WTC11 (cell line): ENCODE measurements at regions not wholly inside any gene's neighbourhood (a gene's known extent, or its start where the extent isn't known, plus 50 kb on each side); places are given as distances from the start of the nearest gene placed in this dataset.
A peak's percentile ranks its signal among the peaks of the same experiment; 100 is the strongest.

Experiments used
- ATAC-seq: fragments of 200-7000 bp; cut with Tn5 transposase; 2 replicates; pipeline ENCODE4 v1.10.0; 2021; ENCODE audit warnings: mild to moderate bottlenecking, moderate library complexity
- CTCF ChIA-PET: fragments of 300-600 bp; sonication (Branson Sonifier 250); formaldehyde crosslinking; loops from one replicate; lab custom pipeline; 2021; ENCODE audit warnings: antibody characterized with exemption; lab: Charles Lee
- POLR2A ChIA-PET: fragments of 350-600 bp; sonication (Branson Sonifier 250); formaldehyde crosslinking; loops from one replicate; lab custom pipeline; 2021; ENCODE audit warnings: antibody characterized with exemption; lab: Charles Lee
- DNase-seq: peaks from one replicate; pipeline ENCODE4 v3.0.0; 2021; ENCODE audit warnings: low spot score
- H3K27ac Mint-ChIP-seq: 2 replicates; pipeline ENCODE4 v1.8.0; 2021; ENCODE audit warnings: mixed read lengths
- H3K27me3 Mint-ChIP-seq: 2 replicates; pipeline ENCODE4 v1.8.0; 2021; ENCODE audit warnings: low read depth, mild to moderate bottlenecking, moderate library complexity, mixed read lengths
- H3K36me3 Mint-ChIP-seq: 2 replicates; pipeline ENCODE4 v1.8.0; 2021; ENCODE audit warnings: mixed read lengths
- H3K4me1 Mint-ChIP-seq: 2 replicates; pipeline ENCODE4 v1.8.0; 2022; ENCODE audit warnings: mixed read lengths
- H3K4me3 Mint-ChIP-seq: 2 replicates; pipeline ENCODE4 v1.8.0; 2021; ENCODE audit warnings: mild to moderate bottlenecking, moderate library complexity, mixed read lengths
- H3K9me3 Mint-ChIP-seq: 2 replicates; pipeline ENCODE4 v1.8.0; 2021; ENCODE audit warnings: mixed read lengths
- ATF1 ChIP-seq: sonication (generic); formaldehyde crosslinking; IDR thresholded peaks from 2 replicates; pipeline ENCODE4 v1.8.1; 2023; ENCODE audit warnings: mild to moderate bottlenecking, moderate library complexity, missing genetic modification reagents
- CDX4 ChIP-seq: fragments of 250-450 bp; sonication (Bioruptor Pico); IDR thresholded peaks from 2 replicates; pipeline ENCODE4 v1.9.0; 2021; ENCODE audit warnings: moderate library complexity, mild to moderate bottlenecking, inconsistent platforms, borderline replicate concordance
- CTCF ChIP-seq: fragments of 200-600 bp; IDR thresholded peaks from 2 replicates; pipeline ENCODE4 v1.8.0; 2022; ENCODE audit warnings: antibody characterized with exemption
- GRHL2 ChIP-seq: fragments of 250-450 bp; sonication (Bioruptor Pico); IDR thresholded peaks from 2 replicates; pipeline ENCODE4 v1.8.0; 2022; ENCODE audit warnings: mild to moderate bottlenecking, moderate library complexity; ENCODE audit not compliant: insufficient replicate concordance, severe bottlenecking
- MYBL2 ChIP-seq: sonication (generic); formaldehyde crosslinking; IDR thresholded peaks from 2 replicates; pipeline ENCODE4 v1.8.1; 2023; ENCODE audit warnings: mild to moderate bottlenecking, moderate library complexity, missing genetic modification reagents
- PRDM15 ChIP-seq: sonication (generic); formaldehyde crosslinking; IDR thresholded peaks from 2 replicates; pipeline ENCODE4 v1.8.0; 2022; ENCODE audit warnings: missing genetic modification reagents
- SP1 ChIP-seq: sonication (generic); formaldehyde crosslinking; conservative IDR thresholded peaks from 2 replicates; pipeline ENCODE4 v1.8.1; 2022; ENCODE audit warnings: missing genetic modification reagents
- TEAD1 ChIP-seq: sonication (generic); formaldehyde crosslinking; IDR thresholded peaks from 2 replicates; pipeline ENCODE4 v1.8.0; 2022; ENCODE audit warnings: mild to moderate bottlenecking, missing genetic modification reagents
- TP53 ChIP-seq: sonication (generic); formaldehyde crosslinking; IDR thresholded peaks from 2 replicates; pipeline ENCODE4 v1.8.1; 2023; ENCODE audit warnings: mild to moderate bottlenecking, missing genetic modification reagents
- USF1 ChIP-seq: sonication (generic); formaldehyde crosslinking; IDR thresholded peaks from 2 replicates; pipeline ENCODE4 v1.8.0; 2022; ENCODE audit warnings: mild to moderate bottlenecking, missing genetic modification reagents
- ZNF121 ChIP-seq: sonication (generic); formaldehyde crosslinking; IDR thresholded peaks from 2 replicates; pipeline ENCODE4 v1.8.0; 2023; ENCODE audit warnings: missing genetic modification reagents
- ZNF425 ChIP-seq: fragments of 250-450 bp; sonication (Bioruptor Pico); conservative IDR thresholded peaks from 2 replicates; pipeline ENCODE4 v1.9.0; 2021; ENCODE audit warnings: mild to moderate bottlenecking
- ZNF512 ChIP-seq: sonication (generic); formaldehyde crosslinking; IDR thresholded peaks from 2 replicates; pipeline ENCODE4 v1.8.1; 2022; ENCODE audit warnings: missing genetic modification reagents, borderline replicate concordance
- ZNF671 ChIP-seq: fragments of 250-450 bp; sonication (Bioruptor Pico); IDR thresholded peaks from 2 replicates; pipeline ENCODE4 v1.8.0; 2021; ENCODE audit warnings: mild to moderate bottlenecking

- no peaks in the 10 kb centered on the region for H3K9me3 Mint-ChIP-seq
- DNase-seq (no peak), ATAC-seq (peak; percentile 84)
- POLR2A ChIA-PET: interaction anchor here (0.9 kb wide), 1 partner anchor 277 kb away, joined by 4 read pairs; the partner anchor contains the start of gene GLUL
- no peaks in the 10 kb centered on the region for H3K36me3 Mint-ChIP-seq
- peaks cover 15% of the 10 kb centered on the region for H3K4me1 Mint-ChIP-seq
- TF ChIP-seq USF1 (no peak), SP1 (no peak), TEAD1 (CRISPR knock-in tag) (no peak), GRHL2 (CRISPR knock-in tag) (no peak), ZNF671 (CRISPR knock-in tag) (no peak), ZNF512 (CRISPR knock-in tag) (no peak), TP53 (CRISPR knock-in tag) (no peak), MYBL2 (no peak), ATF1 (no peak), ZNF425 (CRISPR knock-in tag) (no peak), CTCF (no peak), CDX4 (no peak), ZNF121 (CRISPR knock-in tag) (no peak), PRDM15 (no peak)
- no peak overlapping the region for H3K4me3 Mint-ChIP-seq
- no peak overlapping the region for H3K27ac Mint-ChIP-seq
- H3K27me3 Mint-ChIP-seq: peaks cover 3% of the 10 kb centered on the region; the same call in 1 of the 2 replicates
- CTCF ChIA-PET: interaction anchor here (0.6 to 3.0 kb wide), 6 partner anchors 13 to 672 kb away, joined by 3 to 15 read pairs (median 4); no protein-coding TSS in a partner anchor
These were observed 53.1 kb upstream of the ZNF648 start for GRCh38 chr1:182114627-182115023.
